ENCODE measurements at regions not wholly inside any gene's neighbourhood (a gene's known extent, or its start where the extent isn't known, plus 50 kb on each side); places are given as distances from the start of the nearest gene placed in this dataset.

GRCh38 chrX:69387567-69388487 lies 116.3 kb upstream of the NALF2 start:
- Mint-ChIP-seq H3K4me3 (no peak overlapping the region), H3K4me1 (ENCODE audit: low read depth) (no peaks in the 10 kb centered on the region), H3K9me3 (no peaks in the 10 kb centered on the region), H3K27ac (no peak overlapping the region), H3K36me3 (ENCODE audit: low read depth) (no peaks in the 10 kb centered on the region), H3K27me3 (ENCODE audit: insufficient read depth) (peaks cover 3% of the 10 kb centered on the region)
- intact Hi-C loops (cut with micrococcal nuclease) = loop anchor here (5.0 to 10.0 kb wide), 2 partner anchors 561 to 1193 kb away; partner anchors contain the start of gene EFNB1
- peak; percentile 0 for DNase-seq (ENCODE audit: low spot score)

GRCh38 chrX:69386681-69387080 lies 117.4 kb upstream of the NALF2 start:
- Mint-ChIP-seq H3K27ac (no peak overlapping the region), H3K9me3 (no peaks in the 10 kb centered on the region), H3K4me3 (no peak overlapping the region), H3K36me3 (ENCODE audit: low read depth) (no peaks in the 10 kb centered on the region), H3K4me1 (ENCODE audit: low read depth) (no peaks in the 10 kb centered on the region), H3K27me3 (ENCODE audit: insufficient read depth) (peaks cover 2% of the 10 kb centered on the region)
- intact Hi-C loops (cut with micrococcal nuclease) = loop anchor here (5.0 to 10.0 kb wide), 2 partner anchors 559 to 1192 kb away; partner anchors contain the start of gene EFNB1
- DNase-seq (ENCODE audit: low spot score) = no peak

GRCh38 chrX:69379412-69379811 lies 124.7 kb upstream of the NALF2 start:
- no peak overlapping the region for H3K4me3 Mint-ChIP-seq
- H3K36me3 Mint-ChIP-seq (ENCODE audit: low read depth) = no peaks in the 10 kb centered on the region
- no peak for DNase-seq (ENCODE audit: low spot score)
- H3K27me3 Mint-ChIP-seq (ENCODE audit: insufficient read depth) = peaks cover 2% of the 10 kb centered on the region
- H3K27ac Mint-ChIP-seq = no peak overlapping the region
- H3K9me3 Mint-ChIP-seq = no peaks in the 10 kb centered on the region
- H3K4me1 Mint-ChIP-seq (ENCODE audit: low read depth) = no peaks in the 10 kb centered on the region
- intact Hi-C loops (cut with micrococcal nuclease) = no loop called here

GRCh38 chrX:69374569-69374968 lies 129.6 kb upstream of the NALF2 start:
- no peak overlapping the region for H3K4me3 Mint-ChIP-seq

GRCh38 chrX:69372435-69372834 lies 131.7 kb upstream of the NALF2 start:
- intact Hi-C loops (cut with micrococcal nuclease) = no loop called here

More at GRCh38 chrX:69374569-69374968, 129.6 kb upstream of the NALF2 start:
- no peaks in the 10 kb centered on the region for H3K9me3 Mint-ChIP-seq
- H3K36me3 Mint-ChIP-seq (ENCODE audit: low read depth) = no peaks in the 10 kb centered on the region
- no peak for DNase-seq (ENCODE audit: low spot score)
- H3K27ac Mint-ChIP-seq = no peak overlapping the region
- no peaks in the 10 kb centered on the region for H3K4me1 Mint-ChIP-seq (ENCODE audit: low read depth)
- intact Hi-C loops (cut with micrococcal nuclease) = no loop called here
- no peaks in the 10 kb centered on the region for H3K27me3 Mint-ChIP-seq (ENCODE audit: insufficient read depth)

GRCh38 chrX:69371159-69371558 lies 133.0 kb upstream of the NALF2 start:
- intact Hi-C loops (cut with micrococcal nuclease) = no loop called here
- no peaks in the 10 kb centered on the region for H3K27me3 Mint-ChIP-seq (ENCODE audit: insufficient read depth)
- H3K4me3 Mint-ChIP-seq = no peak overlapping the region
- no peak overlapping the region for H3K27ac Mint-ChIP-seq
- H3K36me3 Mint-ChIP-seq (ENCODE audit: low read depth) = no peaks in the 10 kb centered on the region
- no peaks in the 10 kb centered on the region for H3K9me3 Mint-ChIP-seq
- DNase-seq (ENCODE audit: low spot score) = no peak
- no peaks in the 10 kb centered on the region for H3K4me1 Mint-ChIP-seq (ENCODE audit: low read depth)

More at GRCh38 chrX:69372435-69372834, 131.7 kb upstream of the NALF2 start:
- H3K27me3 Mint-ChIP-seq (ENCODE audit: insufficient read depth) = no peaks in the 10 kb centered on the region
- no peak for DNase-seq (ENCODE audit: low spot score)
- no peaks in the 10 kb centered on the region for H3K4me1 Mint-ChIP-seq (ENCODE audit: low read depth)
- no peak overlapping the region for H3K4me3 Mint-ChIP-seq
- H3K36me3 Mint-ChIP-seq (ENCODE audit: low read depth) = no peaks in the 10 kb centered on the region
- H3K9me3 Mint-ChIP-seq = no peaks in the 10 kb centered on the region
- no peak overlapping the region for H3K27ac Mint-ChIP-seq

GRCh38 chrX:69369999-69370398 lies 134.1 kb upstream of the NALF2 start:
- Mint-ChIP-seq H3K27ac (no peak overlapping the region), H3K9me3 (no peaks in the 10 kb centered on the region), H3K36me3 (ENCODE audit: low read depth) (no peaks in the 10 kb centered on the region), H3K4me3 (no peak overlapping the region), H3K27me3 (ENCODE audit: insufficient read depth) (no peaks in the 10 kb centered on the region), H3K4me1 (ENCODE audit: low read depth) (no peaks in the 10 kb centered on the region)
- no peak for DNase-seq (ENCODE audit: low spot score)
- intact Hi-C loops (cut with micrococcal nuclease) = no loop called here

- H3K27me3 Mint-ChIP-seq (ENCODE audit: insufficient read depth) = no peaks in the 10 kb centered on the region
These were observed 137.9 kb upstream of the NALF2 start for GRCh38 chrX:69366183-69366582.

GRCh38 chrX:69365755-69366154 lies 138.4 kb upstream of the NALF2 start:
- no peak for DNase-seq (ENCODE audit: low spot score)
- Mint-ChIP-seq H3K27ac (no peak overlapping the region), H3K4me3 (no peak overlapping the region), H3K27me3 (ENCODE audit: insufficient read depth) (no peaks in the 10 kb centered on the region), H3K4me1 (ENCODE audit: low read depth) (no peaks in the 10 kb centered on the region), H3K36me3 (ENCODE audit: low read depth) (no peaks in the 10 kb centered on the region), H3K9me3 (no peaks in the 10 kb centered on the region)
- intact Hi-C loops (cut with micrococcal nuclease) = no loop called here

More at GRCh38 chrX:69366183-69366582, 137.9 kb upstream of the NALF2 start:
- no peaks in the 10 kb centered on the region for H3K36me3 Mint-ChIP-seq (ENCODE audit: low read depth)
- no peaks in the 10 kb centered on the region for H3K9me3 Mint-ChIP-seq
- intact Hi-C loops (cut with micrococcal nuclease) = no loop called here
- no peak overlapping the region for H3K4me3 Mint-ChIP-seq
- no peaks in the 10 kb centered on the region for H3K4me1 Mint-ChIP-seq (ENCODE audit: low read depth)
- no peak overlapping the region for H3K27ac Mint-ChIP-seq
- no peak for DNase-seq (ENCODE audit: low spot score)

GRCh38 chrX:69365349-69365748 lies 138.8 kb upstream of the NALF2 start:
- no peaks in the 10 kb centered on the region for H3K36me3 Mint-ChIP-seq (ENCODE audit: low read depth)
- intact Hi-C loops (cut with micrococcal nuclease) = no loop called here
- no peak overlapping the region for H3K27ac Mint-ChIP-seq
- no peak overlapping the region for H3K4me3 Mint-ChIP-seq
- DNase-seq (ENCODE audit: low spot score) = no peak
- no peaks in the 10 kb centered on the region for H3K4me1 Mint-ChIP-seq (ENCODE audit: low read depth)
- H3K27me3 Mint-ChIP-seq (ENCODE audit: insufficient read depth) = no peaks in the 10 kb centered on the region
- H3K9me3 Mint-ChIP-seq = no peaks in the 10 kb centered on the region

- H3K4me1 Mint-ChIP-seq (ENCODE audit: low read depth) = no peaks in the 10 kb centered on the region
- no peak overlapping the region for H3K4me3 Mint-ChIP-seq
- DNase-seq (ENCODE audit: low spot score) = no peak
- no peaks in the 10 kb centered on the region for H3K9me3 Mint-ChIP-seq
- H3K27me3 Mint-ChIP-seq (ENCODE audit: insufficient read depth) = no peaks in the 10 kb centered on the region
- H3K27ac Mint-ChIP-seq = no peak overlapping the region
- intact Hi-C loops (cut with micrococcal nuclease) = no loop called here
- H3K36me3 Mint-ChIP-seq (ENCODE audit: low read depth) = no peaks in the 10 kb centered on the region
These were observed 141.3 kb upstream of the NALF2 start for GRCh38 chrX:69362856-69363255.

GRCh38 chrX:69362354-69362753 lies 141.8 kb upstream of the NALF2 start:
- Mint-ChIP-seq H3K4me1 (ENCODE audit: low read depth) (no peaks in the 10 kb centered on the region), H3K4me3 (no peak overlapping the region), H3K36me3 (ENCODE audit: low read depth) (no peaks in the 10 kb centered on the region), H3K27me3 (ENCODE audit: insufficient read depth) (no peaks in the 10 kb centered on the region), H3K27ac (no peak overlapping the region), H3K9me3 (no peaks in the 10 kb centered on the region)
- no peak for DNase-seq (ENCODE audit: low spot score)
- intact Hi-C loops (cut with micrococcal nuclease) = no loop called here

GRCh38 chrX:69361311-69361845 lies 142.7 kb upstream of the NALF2 start:
- no peaks in the 10 kb centered on the region for H3K9me3 Mint-ChIP-seq
- H3K27me3 Mint-ChIP-seq (ENCODE audit: insufficient read depth) = no peaks in the 10 kb centered on the region
- DNase-seq (ENCODE audit: low spot score) = no peak
- H3K4me1 Mint-ChIP-seq (ENCODE audit: low read depth) = no peaks in the 10 kb centered on the region
- intact Hi-C loops (cut with micrococcal nuclease) = no loop called here
- H3K4me3 Mint-ChIP-seq = no peak overlapping the region
- no peak overlapping the region for H3K27ac Mint-ChIP-seq
- no peaks in the 10 kb centered on the region for H3K36me3 Mint-ChIP-seq (ENCODE audit: low read depth)
